NCI-H82 treated with DMSO at 0.1 percent for 48 hours (cell line): ENCODE measurements at regions not wholly inside any gene's neighbourhood (a gene's known extent, or its start where the extent isn't known, plus 50 kb on each side); places are given as distances from the start of the nearest gene placed in this dataset.
"Not testable (repeated sequence)": the region's sequence is repeated elsewhere in the genome, so short reads cannot be mapped to it uniquely, and the experiment has no call there.

Experiments used
- DNase-seq: peaks from one replicate; lab custom pipeline; 2025; ENCODE audit not compliant: unreplicated experiment; lab: John Stamatoyannopoulos, UW

DNA sequence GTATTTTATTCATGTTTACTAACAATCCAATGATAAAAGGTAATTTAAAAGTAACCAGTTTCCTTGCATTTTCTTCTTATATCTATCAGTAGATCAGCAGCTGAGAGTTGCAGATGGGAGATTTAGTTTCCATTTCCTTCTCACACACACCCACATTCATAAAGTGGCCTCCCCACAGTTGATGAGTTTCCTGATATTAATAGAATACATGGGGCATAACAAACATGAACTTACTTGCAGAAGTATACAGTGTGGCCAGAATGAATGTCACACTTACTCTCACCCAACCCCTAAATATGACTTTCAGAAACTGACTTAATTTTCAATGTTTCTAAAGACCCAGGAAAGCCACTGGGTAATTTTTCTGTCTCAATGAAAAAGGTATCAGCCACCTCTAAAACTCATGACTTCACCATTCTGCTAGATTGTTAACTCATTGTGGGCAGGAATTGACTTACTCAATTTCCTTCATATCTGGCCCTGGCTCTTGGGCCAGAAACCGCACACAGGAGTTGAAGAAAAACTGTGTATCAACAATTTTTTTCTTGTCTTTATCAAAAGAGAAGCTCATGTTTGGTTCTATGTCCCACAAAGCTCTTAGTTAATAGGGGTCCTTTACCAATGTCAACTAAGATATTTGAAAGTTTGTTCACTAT, 63.5 kb upstream of the OSMR start:
- no peak for DNase-seq

GRCh38 chr5:38783011-38783561, 62.7 kb upstream of the OSMR start:
- DNase-seq, result no peak

DNA sequence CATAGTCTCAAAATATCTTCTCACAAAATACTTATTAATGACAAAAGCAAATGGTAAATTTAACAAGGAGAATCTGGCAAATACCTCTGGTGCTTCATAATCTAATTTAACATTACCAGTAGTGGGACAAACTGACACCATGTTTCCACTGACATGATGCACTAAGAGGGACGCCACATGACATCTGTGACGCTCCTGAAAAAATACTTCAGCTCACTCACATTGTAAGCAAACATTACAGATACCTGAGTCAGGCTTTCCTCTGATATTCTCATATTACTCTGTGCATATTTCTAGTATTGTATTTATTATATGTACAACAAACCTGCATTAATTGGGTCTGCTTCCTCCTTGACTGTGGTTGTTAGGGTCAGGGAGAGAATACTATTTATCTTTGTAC, 56.7 kb upstream of the OSMR start:
- no peak for DNase-seq

- DNase-seq, result no peak
These were observed 56.0 kb upstream of the OSMR start for GRCh38 chr5:38789777-38790176.

DNA sequence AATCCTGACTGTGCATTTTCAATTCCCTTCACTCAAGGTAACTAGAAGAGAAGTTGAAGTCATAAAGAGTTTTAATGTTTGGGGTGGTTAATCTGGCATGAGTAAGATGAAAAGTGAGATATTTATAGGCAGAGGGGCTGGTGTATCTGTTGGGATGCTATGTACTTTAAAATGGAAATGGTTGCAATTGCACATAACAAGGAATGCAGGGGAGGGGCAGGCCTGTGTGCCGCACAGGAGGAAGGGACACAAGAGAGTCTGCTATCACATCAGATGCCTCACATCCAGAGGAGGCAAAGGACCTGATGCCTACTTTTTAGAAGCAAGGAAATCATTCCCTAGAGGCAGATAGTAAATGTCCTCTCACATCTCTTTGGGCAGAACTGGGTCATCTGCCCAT, 55.5 kb upstream of the OSMR start:
- no peak for DNase-seq

DNA sequence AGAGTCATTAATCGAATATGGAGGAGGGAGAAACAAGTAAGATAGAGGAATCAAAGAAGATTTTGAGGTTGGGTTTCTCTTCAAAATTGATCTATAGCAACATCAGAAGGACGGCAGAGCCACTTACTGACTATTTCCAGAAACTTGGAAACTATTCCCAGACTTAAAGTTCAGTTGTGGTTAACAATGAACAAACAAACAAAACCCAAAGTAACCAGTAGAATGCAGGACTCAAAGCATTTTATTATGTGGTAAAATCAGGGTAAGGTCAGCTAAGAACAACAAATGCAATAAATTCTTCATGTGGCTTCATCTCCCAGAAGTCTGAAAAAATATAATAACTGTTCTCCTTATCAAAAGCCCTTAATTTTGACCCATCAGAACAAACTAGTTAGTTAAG, 54.9 kb upstream of the OSMR start:
- DNase-seq, result no peak

GRCh38 chr5:38793099-38793498, 52.7 kb upstream of the OSMR start:
- DNase-seq, result no peak

GRCh38 chr5:38794037-38794436, 51.8 kb upstream of the OSMR start:
- DNase-seq, result not testable (repeated sequence)

DNA sequence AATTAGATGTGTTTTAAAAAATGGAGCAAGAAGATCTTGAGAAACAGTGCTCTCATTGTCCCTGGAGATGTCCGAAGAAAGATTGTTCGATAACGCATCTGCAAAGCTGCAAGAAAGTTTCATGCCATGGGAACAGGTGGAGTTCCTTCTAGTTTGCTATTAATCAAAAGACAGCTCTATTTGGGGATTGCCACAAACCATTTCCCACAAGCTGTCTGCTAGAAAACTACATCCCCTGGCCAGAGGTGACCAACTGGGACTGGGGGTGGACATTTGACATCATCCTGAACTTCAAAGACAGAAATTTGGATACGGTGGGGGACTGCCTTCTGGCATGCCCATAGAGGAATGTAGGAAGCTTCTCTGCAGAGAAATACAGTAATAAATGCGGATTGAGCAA, 50.8 kb upstream of the OSMR start:
- no peak for DNase-seq

GRCh38 chr5:38795986-38796741, 49.6 kb upstream of the OSMR start:
- no peak for DNase-seq
